Esophagus muscularis mucosa (tissue), 4 donors: ENCODE measurements at regions not wholly inside any gene's neighbourhood (a gene's known extent, or its start where the extent isn't known, plus 50 kb on each side); places are given as distances from the start of the nearest gene placed in this dataset.

Source experiments
- CTCF ChIP-seq, 3 experiments: fragments of 200-600 bp in 2 of 3; fragments of 450-650 bp in 1 of 3; sonication (generic) in 2 of 3; IDR thresholded peaks; one replicate each; pipeline ENCODE4 v1.5.1; 2017 to 2019; ENCODE audit warnings: antibody characterized with exemption in 3 of 3, mild to moderate bottlenecking in 2 of 3, moderate library complexity in 1 of 3
- EP300 ChIP-seq: sonication (generic); formaldehyde crosslinking; IDR thresholded peaks from one replicate; pipeline ENCODE4 v1.6.1; 2017; ENCODE audit warnings: antibody characterized with exemption
- POLR2A ChIP-seq: fragments of 450-650 bp; IDR thresholded peaks from one replicate; pipeline ENCODE4 v1.6.1; 2017; ENCODE audit warnings: antibody characterized with exemption, moderate library complexity, mild to moderate bottlenecking, low read depth
- POLR2AphosphoS5 ChIP-seq, 2 donors: sonication (generic); formaldehyde crosslinking; IDR thresholded peaks; one replicate each; pipeline ENCODE4 v1.6.1; 2017; ENCODE audit warnings: antibody characterized with exemption in 2 of 2

- TF ChIP-seq POLR2A (no peak), CTCF (IDR thresholded peaks at IDR 0.05) (no peak), POLR2AphosphoS5 (IDR thresholded peaks at IDR 0.05) (no peak), EP300 (no peak)
Observed at GRCh38 chr4:151896880-151897279, 136.1 kb upstream of the GATB start.
